Sigmoid colon (tissue), 4 donors: ENCODE measurements at regions not wholly inside any gene's neighbourhood (a gene's known extent, or its start where the extent isn't known, plus 50 kb on each side); places are given as distances from the start of the nearest gene placed in this dataset.

Experiments
- CTCF ChIP-seq, 4 experiments: fragments of 450-650 bp in 3 of 4; fragments of 200-600 bp in 1 of 4; IDR thresholded peaks; one replicate each; pipeline ENCODE4 v1.5.1; 2016 to 2019; ENCODE audit warnings: antibody characterized with exemption in 4 of 4, mild to moderate bottlenecking in 3 of 4, moderate library complexity in 2 of 4
- EP300 ChIP-seq, 4 donors: sonication (generic); formaldehyde crosslinking; IDR thresholded peaks; one replicate each; pipeline ENCODE4 v1.6.1; 2017; ENCODE audit warnings: antibody characterized with exemption in 4 of 4
- POLR2A ChIP-seq, 2 donors: fragments of 450-650 bp; IDR thresholded peaks; one replicate each; pipeline ENCODE4 v1.6.1; 2016; ENCODE audit warnings: antibody characterized with exemption in 2 of 2, mild to moderate bottlenecking in 2 of 2, moderate library complexity in 2 of 2
- POLR2AphosphoS5 ChIP-seq, 4 donors: sonication (generic); formaldehyde crosslinking; IDR thresholded peaks; one replicate each; pipeline ENCODE4 v1.6.1; 2017; ENCODE audit warnings: antibody characterized with exemption in 4 of 4

DNA sequence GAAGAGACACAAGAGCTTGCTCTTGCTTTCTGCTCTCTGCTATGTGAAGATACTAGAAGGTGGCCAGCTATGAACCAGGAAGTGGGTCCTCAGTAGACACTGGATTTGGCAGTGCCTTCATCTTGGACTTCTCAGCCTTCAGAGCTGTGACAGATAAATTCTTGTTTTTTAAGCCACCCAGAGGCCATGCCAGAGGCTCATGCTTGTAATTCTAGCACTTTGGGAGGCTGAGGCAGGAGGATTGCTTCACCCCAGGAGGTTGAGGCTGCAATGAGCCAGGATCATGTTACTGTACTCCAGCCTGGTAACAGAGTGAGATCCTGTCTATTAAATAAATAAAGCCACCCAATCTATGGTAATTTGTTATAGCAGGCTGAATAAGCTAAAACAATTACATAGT is 185.5 kb upstream of the SALL4 start:
- no peak for TF ChIP-seq CTCF (IDR thresholded peaks at IDR 0.05)
- no peak for TF ChIP-seq POLR2A (IDR thresholded peaks at IDR 0.05)
- no peak for TF ChIP-seq POLR2AphosphoS5 (IDR thresholded peaks at IDR 0.05)
- no peak for TF ChIP-seq EP300 (IDR thresholded peaks at IDR 0.05)
